ENCODE measurements at regions not wholly inside any gene's neighbourhood (a gene's known extent, or its start where the extent isn't known, plus 50 kb on each side); places are given as distances from the start of the nearest gene placed in this dataset.
A peak's percentile ranks its signal among the peaks of the same experiment; 100 is the strongest.

DNA sequence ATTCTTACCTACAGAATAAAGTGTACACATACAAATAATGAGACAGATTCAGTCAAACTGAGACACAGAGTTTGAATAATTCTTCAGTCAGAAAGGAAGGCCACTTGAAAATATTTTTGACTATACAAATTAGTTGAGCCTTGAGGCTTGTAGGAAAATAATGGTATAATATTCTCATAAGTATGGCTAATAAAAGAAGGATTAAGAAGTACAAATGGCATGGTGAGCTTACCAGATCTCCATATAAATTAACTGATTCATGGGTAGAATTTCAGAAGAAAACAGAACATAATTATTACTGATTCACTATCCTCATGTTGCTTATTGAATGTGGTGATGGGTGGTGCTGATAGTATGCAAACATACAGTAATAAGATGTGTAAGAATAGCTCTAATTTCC, 401.1 kb downstream of the PCDH18 start:
- DNase-seq (ENCODE audit: low read depth, low spot score): no peak
- Histone ChIP-seq H3K4me3 (ENCODE audit: low read length) (no peak overlapping the region), H3K9me3 (ENCODE audit: control insufficient read depth, insufficient read depth, low read length) (no peaks in the 10 kb centered on the region), H3K36me3 (ENCODE audit: control insufficient read depth, insufficient read depth, low read length) (no peaks in the 10 kb centered on the region), H3K27me3 (ENCODE audit: control insufficient read depth, insufficient read depth, low read length) (no peaks in the 10 kb centered on the region), H3K4me1 (ENCODE audit: control insufficient read depth, insufficient read depth, low read length) (no peaks in the 10 kb centered on the region), H3K27ac (ENCODE audit: low read length) (no peak overlapping the region)

DNA sequence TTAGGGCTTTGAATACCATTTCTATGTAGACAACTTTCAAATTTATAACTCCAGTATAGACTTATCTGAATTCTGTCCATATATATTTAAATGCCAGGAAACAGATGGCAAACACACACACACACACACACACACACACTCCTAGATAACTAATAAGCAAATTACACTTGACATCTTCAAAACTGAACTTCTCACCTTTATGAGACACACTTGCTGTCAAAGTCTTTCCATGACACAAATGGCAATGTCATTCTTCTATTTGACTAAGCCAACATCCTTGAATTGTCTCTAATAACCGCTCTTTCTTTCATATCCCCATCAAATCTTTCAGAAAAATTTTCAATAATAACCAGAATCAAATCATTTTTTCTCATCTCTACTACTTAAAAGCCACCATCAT, 402.4 kb downstream of the PCDH18 start:
- no peaks in the 10 kb centered on the region for H3K36me3 ChIP-seq (ENCODE audit: control insufficient read depth, insufficient read depth, low read length)
- H3K27me3 ChIP-seq (ENCODE audit: control insufficient read depth, insufficient read depth, low read length): no peaks in the 10 kb centered on the region
- no peaks in the 10 kb centered on the region for H3K9me3 ChIP-seq (ENCODE audit: control insufficient read depth, insufficient read depth, low read length)
- no peak for DNase-seq (ENCODE audit: low read depth, low spot score)
- WGBS (ENCODE audit: insufficient coverage, insufficient read length): 100% methylated on average over 1 of the region's 1 CpG
- H3K4me1 ChIP-seq (ENCODE audit: control insufficient read depth, insufficient read depth, low read length): no peaks in the 10 kb centered on the region
- H3K27ac ChIP-seq (ENCODE audit: low read length): no peak overlapping the region
- H3K4me3 ChIP-seq (ENCODE audit: low read length): no peak overlapping the region

DNA sequence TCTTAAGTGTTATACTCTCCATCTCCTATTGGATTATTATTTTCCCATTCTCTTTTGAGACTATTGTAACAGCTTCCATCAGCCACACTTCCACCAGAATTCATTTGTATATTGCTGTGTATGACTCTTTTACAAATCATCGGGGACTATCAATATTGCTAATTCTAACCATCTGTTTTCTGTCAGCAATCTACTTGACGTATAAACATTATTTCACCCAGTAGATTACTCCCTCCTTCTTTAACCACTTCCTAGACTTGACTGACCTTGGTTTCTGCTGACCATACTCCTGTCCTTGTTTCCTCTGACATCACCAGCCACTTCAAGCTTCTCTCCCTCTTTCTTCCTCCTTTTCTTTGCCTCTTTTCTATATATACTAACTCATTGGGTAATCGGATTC, 402.9 kb downstream of the PCDH18 start:
- Histone ChIP-seq H3K9me3 (ENCODE audit: control insufficient read depth, insufficient read depth, low read length) (no peaks in the 10 kb centered on the region), H3K36me3 (ENCODE audit: control insufficient read depth, insufficient read depth, low read length) (no peaks in the 10 kb centered on the region), H3K4me3 (ENCODE audit: low read length) (no peak overlapping the region), H3K27ac (ENCODE audit: low read length) (no peak overlapping the region), H3K4me1 (ENCODE audit: control insufficient read depth, insufficient read depth, low read length) (no peaks in the 10 kb centered on the region), H3K27me3 (ENCODE audit: control insufficient read depth, insufficient read depth, low read length) (no peaks in the 10 kb centered on the region)
- no peak for DNase-seq (ENCODE audit: low read depth, low spot score)
- no CpG with 5 or more reads among the region's 3 CpGs for WGBS (ENCODE audit: insufficient coverage, insufficient read length)

DNA sequence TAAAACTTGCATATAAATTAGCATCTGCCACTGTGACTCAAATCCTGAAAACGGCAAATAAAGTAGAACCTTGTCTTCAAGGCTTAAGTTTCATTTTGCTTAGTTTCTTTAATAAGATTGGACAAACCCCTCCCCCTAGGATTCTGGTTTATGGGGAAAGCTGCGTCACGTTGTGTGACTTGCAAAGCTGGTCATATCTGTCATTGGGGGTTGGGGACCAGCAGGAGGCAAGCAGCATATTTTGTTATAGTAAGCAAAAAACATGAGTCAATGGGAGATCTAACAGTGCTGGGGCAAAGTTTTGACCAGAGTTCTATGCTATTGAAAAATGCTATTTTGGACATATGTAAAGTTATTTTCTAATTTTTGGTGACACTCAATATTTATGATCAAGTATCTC, 407.3 kb downstream of the PCDH18 start:
- no peak for DNase-seq (ENCODE audit: low read depth, low spot score)
- WGBS (ENCODE audit: insufficient coverage, insufficient read length): no CpG with 5 or more reads among the region's 3 CpGs
- Histone ChIP-seq H3K9me3 (ENCODE audit: control insufficient read depth, insufficient read depth, low read length) (no peaks in the 10 kb centered on the region), H3K27me3 (ENCODE audit: control insufficient read depth, insufficient read depth, low read length) (no peaks in the 10 kb centered on the region), H3K4me1 (ENCODE audit: control insufficient read depth, insufficient read depth, low read length) (no peaks in the 10 kb centered on the region), H3K4me3 (ENCODE audit: low read length) (no peak overlapping the region), H3K36me3 (ENCODE audit: control insufficient read depth, insufficient read depth, low read length) (no peaks in the 10 kb centered on the region), H3K27ac (ENCODE audit: low read length) (no peak overlapping the region)

DNA sequence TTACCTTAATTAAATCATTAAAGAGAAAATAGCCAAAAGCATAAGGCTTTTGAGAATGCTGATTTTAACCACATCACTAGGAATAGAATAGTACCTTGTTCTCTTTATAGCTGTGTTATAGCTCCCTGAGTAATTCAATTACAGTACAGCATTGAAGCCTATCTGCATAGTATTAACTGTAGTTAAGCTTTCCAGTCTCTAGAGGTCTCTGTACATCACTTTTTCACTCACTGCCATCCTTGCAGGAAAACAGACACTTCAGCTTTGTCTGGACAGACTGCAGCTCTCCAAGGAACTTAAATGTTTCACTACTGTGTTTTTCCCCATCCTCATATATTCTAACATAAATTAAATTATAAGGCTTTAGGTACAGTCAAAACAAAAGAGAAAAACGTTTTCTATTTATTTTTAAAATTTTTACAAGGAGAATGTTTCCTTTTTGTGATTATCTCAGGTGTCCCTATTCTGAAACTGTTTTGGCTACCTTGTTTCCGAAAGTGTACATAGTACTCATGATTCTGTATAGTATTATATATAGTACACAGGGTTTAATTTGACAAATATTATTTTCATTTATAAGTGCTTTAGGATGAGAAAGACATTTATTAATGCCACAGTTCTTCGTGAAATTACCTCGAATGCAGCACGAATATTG, 407.9 kb downstream of the PCDH18 start:
- no CpG with 5 or more reads among the region's 5 CpGs for WGBS (ENCODE audit: insufficient coverage, insufficient read length)
- Histone ChIP-seq H3K27ac (ENCODE audit: low read length) (no peak overlapping the region), H3K4me1 (ENCODE audit: control insufficient read depth, insufficient read depth, low read length) (no peaks in the 10 kb centered on the region), H3K36me3 (ENCODE audit: control insufficient read depth, insufficient read depth, low read length) (no peaks in the 10 kb centered on the region), H3K4me3 (ENCODE audit: low read length) (no peak overlapping the region), H3K9me3 (ENCODE audit: control insufficient read depth, insufficient read depth, low read length) (no peaks in the 10 kb centered on the region), H3K27me3 (ENCODE audit: control insufficient read depth, insufficient read depth, low read length) (no peaks in the 10 kb centered on the region)
- DNase-seq (ENCODE audit: low read depth, low spot score): peak; percentile 4

DNA sequence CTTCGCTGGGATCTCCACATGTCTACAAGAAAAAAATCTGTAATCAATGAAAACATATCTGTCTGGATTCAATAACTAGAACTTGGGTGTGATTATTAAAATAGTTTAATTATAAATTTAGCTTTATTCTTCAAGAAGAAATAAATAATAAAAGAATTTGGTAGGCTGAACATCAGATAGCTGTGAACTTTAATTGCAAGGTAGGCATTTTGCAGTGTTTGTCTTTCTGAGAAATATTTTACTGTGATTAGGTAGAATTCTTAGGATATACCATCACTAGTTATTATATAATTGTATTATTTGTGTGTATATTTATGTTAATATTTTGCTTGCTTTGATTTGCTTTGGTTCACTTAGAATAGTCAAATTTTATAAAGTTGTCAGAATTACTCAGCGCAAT, 409.4 kb downstream of the PCDH18 start:
- H3K27me3 ChIP-seq (ENCODE audit: control insufficient read depth, insufficient read depth, low read length): no peaks in the 10 kb centered on the region
- DNase-seq (ENCODE audit: low read depth, low spot score): no peak
- no peaks in the 10 kb centered on the region for H3K9me3 ChIP-seq (ENCODE audit: control insufficient read depth, insufficient read depth, low read length)
- H3K27ac ChIP-seq (ENCODE audit: low read length): no peak overlapping the region
- no peaks in the 10 kb centered on the region for H3K4me1 ChIP-seq (ENCODE audit: control insufficient read depth, insufficient read depth, low read length)
- H3K4me3 ChIP-seq (ENCODE audit: low read length): no peak overlapping the region
- WGBS (ENCODE audit: insufficient coverage, insufficient read length): no CpG with 5 or more reads among the region's 2 CpGs
- H3K36me3 ChIP-seq (ENCODE audit: control insufficient read depth, insufficient read depth, low read length): no peaks in the 10 kb centered on the region

DNA sequence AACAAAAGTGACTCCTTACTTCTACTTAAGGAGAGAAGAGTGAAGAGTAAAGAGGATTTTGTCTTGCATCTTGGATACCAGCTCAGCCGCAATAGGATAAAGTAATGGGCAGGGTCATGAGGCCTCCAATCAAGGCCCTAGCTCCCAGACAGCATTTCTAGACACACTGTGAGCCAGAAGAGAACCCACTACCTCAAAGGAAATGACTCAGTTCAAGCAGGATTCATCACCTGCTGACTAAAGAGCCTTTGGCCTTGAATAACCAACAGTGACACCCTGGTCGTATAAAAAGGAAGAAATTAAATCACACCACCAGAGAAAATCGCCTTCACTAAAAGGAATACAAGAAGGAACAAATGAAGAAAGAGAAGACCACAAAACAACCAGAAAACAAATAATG, 416.1 kb downstream of the PCDH18 start:
- H3K9me3 ChIP-seq (ENCODE audit: control insufficient read depth, insufficient read depth, low read length): no peaks in the 10 kb centered on the region
- no CpG with 5 or more reads among the region's 3 CpGs for WGBS (ENCODE audit: insufficient coverage, insufficient read length)
- H3K4me1 ChIP-seq (ENCODE audit: control insufficient read depth, insufficient read depth, low read length): no peaks in the 10 kb centered on the region
- no peaks in the 10 kb centered on the region for H3K27me3 ChIP-seq (ENCODE audit: control insufficient read depth, insufficient read depth, low read length)
- no peaks in the 10 kb centered on the region for H3K36me3 ChIP-seq (ENCODE audit: control insufficient read depth, insufficient read depth, low read length)
- no peak for DNase-seq (ENCODE audit: low read depth, low spot score)
- no peak overlapping the region for H3K4me3 ChIP-seq (ENCODE audit: low read length)
- H3K27ac ChIP-seq (ENCODE audit: low read length): no peak overlapping the region

DNA sequence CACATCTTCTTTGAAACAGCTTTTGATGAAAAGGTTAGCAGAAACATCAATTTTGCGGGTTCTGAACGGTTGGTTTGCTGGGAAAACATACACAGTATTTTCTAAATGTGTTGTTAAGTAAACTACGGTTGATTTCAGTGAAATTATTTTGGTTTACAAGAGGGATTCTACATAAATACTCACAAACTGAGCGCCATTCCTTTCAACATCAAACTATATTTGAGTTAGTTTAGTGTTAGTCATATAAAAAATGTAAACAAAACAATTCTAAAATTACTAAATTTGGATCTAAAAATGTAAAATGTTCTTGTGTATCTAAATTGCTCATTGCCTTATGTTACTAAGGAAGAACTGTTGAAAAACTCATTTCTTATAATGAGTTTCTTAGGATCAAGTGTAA, 425.6 kb downstream of the PCDH18 start:
- no peaks in the 10 kb centered on the region for H3K36me3 ChIP-seq (ENCODE audit: control insufficient read depth, insufficient read depth, low read length)
- H3K4me1 ChIP-seq (ENCODE audit: control insufficient read depth, insufficient read depth, low read length): no peaks in the 10 kb centered on the region
- H3K27ac ChIP-seq (ENCODE audit: low read length): no peak overlapping the region
- WGBS (ENCODE audit: insufficient coverage, insufficient read length): no CpG with 5 or more reads among the region's 4 CpGs
- no peak overlapping the region for H3K4me3 ChIP-seq (ENCODE audit: low read length)
- no peak for DNase-seq (ENCODE audit: low read depth, low spot score)
- no peaks in the 10 kb centered on the region for H3K9me3 ChIP-seq (ENCODE audit: control insufficient read depth, insufficient read depth, low read length)
- no peaks in the 10 kb centered on the region for H3K27me3 ChIP-seq (ENCODE audit: control insufficient read depth, insufficient read depth, low read length)

DNA sequence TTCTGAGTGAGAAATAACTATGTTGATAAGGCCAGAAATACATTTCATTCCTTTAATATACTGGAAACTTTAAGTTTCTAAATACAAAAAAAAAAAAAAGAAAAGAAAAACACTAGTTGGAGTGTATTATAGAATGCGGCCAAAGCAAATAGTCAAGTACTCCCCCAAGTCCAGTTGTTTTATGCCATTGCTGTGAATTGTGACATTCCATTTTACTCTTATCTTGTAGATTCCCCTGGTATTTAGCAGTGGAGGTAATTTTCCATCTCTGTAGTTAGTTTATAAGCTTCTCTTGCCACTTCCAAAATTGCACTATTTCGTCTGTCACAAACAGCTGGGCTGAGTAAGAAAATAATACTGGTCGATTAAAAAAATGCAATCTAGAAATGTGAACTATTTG, 426.0 kb downstream of the PCDH18 start:
- H3K27ac ChIP-seq (ENCODE audit: low read length): no peak overlapping the region
- WGBS (ENCODE audit: insufficient coverage, insufficient read length): no CpG with 5 or more reads among the region's 3 CpGs
- DNase-seq (ENCODE audit: low read depth, low spot score): no peak
- H3K9me3 ChIP-seq (ENCODE audit: control insufficient read depth, insufficient read depth, low read length): no peaks in the 10 kb centered on the region
- H3K4me3 ChIP-seq (ENCODE audit: low read length): no peak overlapping the region
- H3K27me3 ChIP-seq (ENCODE audit: control insufficient read depth, insufficient read depth, low read length): no peaks in the 10 kb centered on the region
- no peaks in the 10 kb centered on the region for H3K4me1 ChIP-seq (ENCODE audit: control insufficient read depth, insufficient read depth, low read length)
- no peaks in the 10 kb centered on the region for H3K36me3 ChIP-seq (ENCODE audit: control insufficient read depth, insufficient read depth, low read length)

DNA sequence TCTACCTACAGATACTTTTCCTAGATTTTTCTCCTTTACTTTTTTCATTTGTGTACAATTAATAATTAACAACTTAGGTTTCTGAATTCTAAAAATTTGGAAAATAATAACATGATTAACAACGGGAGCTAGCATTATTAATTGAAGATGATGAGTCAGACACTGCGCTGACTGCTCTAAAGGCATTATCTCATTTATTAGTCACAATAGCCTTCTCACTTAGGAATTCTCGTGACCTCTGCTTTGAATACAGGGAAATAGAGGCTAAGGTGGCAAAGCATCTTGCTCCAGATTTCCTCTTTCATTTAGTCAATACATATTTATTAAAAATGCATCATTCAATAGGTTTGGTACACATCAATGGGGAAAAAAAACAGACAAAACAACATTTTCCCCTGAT, 441.3 kb downstream of the PCDH18 start:
- no peak for DNase-seq (ENCODE audit: low read depth, low spot score)

DNA sequence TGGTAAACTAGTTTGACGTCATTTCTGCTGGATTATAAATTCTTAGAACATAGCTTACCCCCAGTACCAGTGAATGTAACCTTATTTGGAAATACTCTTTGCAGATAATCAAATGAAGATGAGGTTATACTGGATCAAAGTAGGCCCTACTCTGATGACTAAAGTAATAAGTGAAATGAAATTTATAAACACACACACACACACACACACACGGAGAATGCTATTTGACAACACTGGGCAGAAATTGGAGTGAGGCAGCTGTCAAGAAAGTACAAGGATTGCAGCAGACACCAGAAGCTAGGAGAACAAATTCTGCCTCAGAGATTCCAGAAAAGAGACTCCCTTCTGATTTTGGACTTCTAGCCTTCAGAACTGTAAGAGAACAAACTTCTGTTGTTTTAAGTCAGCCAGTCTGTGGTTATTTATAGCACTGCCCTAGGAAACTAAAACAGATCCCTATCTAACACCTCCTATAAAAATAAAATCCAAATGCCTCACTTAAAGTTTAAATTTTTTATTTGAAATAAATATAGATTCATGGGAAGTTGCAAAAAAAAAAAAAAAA, 448.6 kb downstream of the PCDH18 start:
- no peaks in the 10 kb centered on the region for H3K36me3 ChIP-seq (ENCODE audit: control insufficient read depth, insufficient read depth, low read length)
- no CpG with 5 or more reads among the region's 2 CpGs for WGBS (ENCODE audit: insufficient coverage, insufficient read length)
- DNase-seq (ENCODE audit: low read depth, low spot score): no peak
- H3K27ac ChIP-seq (ENCODE audit: low read length): no peak overlapping the region
- H3K9me3 ChIP-seq (ENCODE audit: control insufficient read depth, insufficient read depth, low read length): no peaks in the 10 kb centered on the region
- no peaks in the 10 kb centered on the region for H3K27me3 ChIP-seq (ENCODE audit: control insufficient read depth, insufficient read depth, low read length)
- no peaks in the 10 kb centered on the region for H3K4me1 ChIP-seq (ENCODE audit: control insufficient read depth, insufficient read depth, low read length)
- H3K4me3 ChIP-seq (ENCODE audit: low read length): no peak overlapping the region

More for the DNA sequence above, 441.3 kb downstream of the PCDH18 start:
- Histone ChIP-seq H3K36me3 (ENCODE audit: control insufficient read depth, insufficient read depth, low read length) (no peaks in the 10 kb centered on the region), H3K9me3 (ENCODE audit: control insufficient read depth, insufficient read depth, low read length) (no peaks in the 10 kb centered on the region), H3K27me3 (ENCODE audit: control insufficient read depth, insufficient read depth, low read length) (no peaks in the 10 kb centered on the region), H3K4me1 (ENCODE audit: control insufficient read depth, insufficient read depth, low read length) (no peaks in the 10 kb centered on the region), H3K27ac (ENCODE audit: low read length) (no peak overlapping the region), H3K4me3 (ENCODE audit: low read length) (no peak overlapping the region)
- no CpG with 5 or more reads among the region's 3 CpGs for WGBS (ENCODE audit: insufficient coverage, insufficient read length)

Data from iPS DF 6.9 (cell line).